ENCODE measurements at regions not wholly inside any gene's neighbourhood (a gene's known extent, or its start where the extent isn't known, plus 50 kb on each side); places are given as distances from the start of the nearest gene placed in this dataset.

DNA sequence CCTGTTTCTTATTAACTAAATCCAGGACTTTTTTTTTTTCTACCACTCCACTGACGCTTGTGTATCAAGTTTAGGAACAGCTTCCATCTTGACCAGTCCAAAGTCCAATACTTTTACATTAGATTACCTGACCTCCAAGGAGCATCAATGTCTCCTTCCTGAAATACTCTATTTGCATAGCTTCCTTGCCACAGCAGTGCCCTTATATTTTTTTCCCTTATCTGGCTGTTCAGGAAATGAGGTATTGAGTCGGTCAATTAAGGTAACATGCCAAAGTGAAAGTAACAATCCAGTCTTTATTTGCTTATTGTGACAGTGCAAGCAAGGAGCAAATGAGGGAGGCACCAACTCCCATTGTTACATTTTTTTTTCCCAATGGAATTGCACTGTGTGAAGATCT lies 730.8 kb upstream of the NDST4 start:
- intact Hi-C loops (cut with DNase I), result no loop called here
- whole genome bisulfite sequencing, 4 donors, result 67 to 79% (median 75%) methylated on average over 2 of the region's 2 CpGs
- ATAC-seq, result no peak

DNA sequence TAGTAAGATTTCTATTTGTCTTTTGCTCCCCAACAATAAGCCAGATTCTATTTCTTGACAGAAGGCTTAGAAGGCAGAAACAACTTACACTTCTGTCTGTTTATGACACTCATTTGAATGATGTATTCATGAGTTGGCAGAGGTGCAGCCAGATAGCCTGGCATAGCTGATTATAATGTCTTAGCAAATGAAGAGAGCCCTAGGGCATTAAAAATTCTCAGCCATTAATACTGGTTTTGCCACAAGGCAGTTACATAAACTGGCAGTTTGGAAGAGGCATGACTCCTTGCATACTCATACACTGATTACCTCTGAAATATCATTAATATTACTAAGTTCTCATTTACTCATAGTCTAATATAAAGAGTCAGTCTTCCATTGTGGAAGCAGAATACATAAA lies 728.5 kb upstream of the NDST4 start:
- Histone ChIP-seq H3K36me3 (no peaks in the 10 kb centered on the region), H3K27ac (no peak overlapping the region), H3K4me1 (no peaks in the 10 kb centered on the region), H3K27me3 (no peaks in the 10 kb centered on the region), H3K4me3 (no peak overlapping the region), H3K9me3 (peaks cover 0 to 21% (median 6%) of the 10 kb centered on the region in 12 donors)
- no peak for TF ChIP-seq POLR2A (IDR thresholded peaks at IDR 0.05)
- no peak for TF ChIP-seq CTCF (IDR thresholded peaks at IDR 0.05)
- ATAC-seq (no peak), DNase-seq (no peak)
- intact Hi-C loops (cut with DNase I), result no loop called here

More for the DNA sequence above, 730.8 kb upstream of the NDST4 start:
- Histone ChIP-seq H3K9me3 (peaks cover 0 to 9% (median under 1%) of the 10 kb centered on the region in 12 donors), H3K36me3 (no peaks in the 10 kb centered on the region), H3K27me3 (no peaks in the 10 kb centered on the region), H3K4me3 (no peak overlapping the region), H3K27ac (no peak overlapping the region), H3K4me1 (no peaks in the 10 kb centered on the region)
- TF ChIP-seq CTCF (IDR thresholded peaks at IDR 0.05) (no peak), POLR2A (IDR thresholded peaks at IDR 0.05) (no peak)
- no peak for DNase-seq

GRCh38 chr4:115834441-115834840 lies 721.0 kb upstream of the NDST4 start:
- intact Hi-C loops (cut with DNase I), result no loop called here
- 73 to 83% (median 77%) methylated on average over 1 to 3 of the region's 3 CpGs for WGBS, 4 donors
- H3K9me3 ChIP-seq, result peaks cover 0 to 33% (median 6%) of the 10 kb centered on the region in 12 donors
- H3K4me3 ChIP-seq, result no peak overlapping the region
- no peaks in the 10 kb centered on the region for H3K36me3 ChIP-seq
- H3K27ac ChIP-seq, result no peak overlapping the region
- H3K27me3 ChIP-seq, result no peaks in the 10 kb centered on the region
- TF ChIP-seq POLR2A (IDR thresholded peaks at IDR 0.05), result no peak
- TF ChIP-seq CTCF (IDR thresholded peaks at IDR 0.05), result no peak
- DNase-seq, result no peak
- ATAC-seq, result no peak
- no peaks in the 10 kb centered on the region for H3K4me1 ChIP-seq

- intact Hi-C loops (cut with DNase I), result no loop called here
- DNase-seq, result no peak
- Histone ChIP-seq H3K4me3 (no peak overlapping the region), H3K4me1 (no peaks in the 10 kb centered on the region), H3K27me3 (no peaks in the 10 kb centered on the region), H3K27ac (no peak overlapping the region), H3K36me3 (no peaks in the 10 kb centered on the region), H3K9me3 (peaks cover 0 to 12% (median 0%) of the 10 kb centered on the region in 12 donors)
- no peak for ATAC-seq
- WGBS, 4 donors, result 92 to 98% (median 96%) methylated on average over 1 of the region's 1 CpG
- TF ChIP-seq CTCF (IDR thresholded peaks at IDR 0.05) (no peak), POLR2A (IDR thresholded peaks at IDR 0.05) (no peak)
Observed at GRCh38 chr4:115824630-115825029, 711.2 kb upstream of the NDST4 start.

Measured in heart left ventricle (tissue), 16 donors.